Activated T-cell treated with anti-CD3 and anti-CD28 coated beads, Interleukin-2, amount 50 U/mL, for 48 hours (primary cell): ENCODE measurements at regions not wholly inside any gene's neighbourhood (a gene's known extent, or its start where the extent isn't known, plus 50 kb on each side); places are given as distances from the start of the nearest gene placed in this dataset.
A peak's percentile ranks its signal among the peaks of the same experiment; 100 is the strongest.
"Not testable (repeated sequence)": the region's sequence is repeated elsewhere in the genome, so short reads cannot be mapped to it uniquely, and the experiment has no call there.

Experiments
- DNase-seq, 2 experiments: peaks; one replicate each; pipeline ENCODE4 v3.0.0-alpha.2; 2020

DNA sequence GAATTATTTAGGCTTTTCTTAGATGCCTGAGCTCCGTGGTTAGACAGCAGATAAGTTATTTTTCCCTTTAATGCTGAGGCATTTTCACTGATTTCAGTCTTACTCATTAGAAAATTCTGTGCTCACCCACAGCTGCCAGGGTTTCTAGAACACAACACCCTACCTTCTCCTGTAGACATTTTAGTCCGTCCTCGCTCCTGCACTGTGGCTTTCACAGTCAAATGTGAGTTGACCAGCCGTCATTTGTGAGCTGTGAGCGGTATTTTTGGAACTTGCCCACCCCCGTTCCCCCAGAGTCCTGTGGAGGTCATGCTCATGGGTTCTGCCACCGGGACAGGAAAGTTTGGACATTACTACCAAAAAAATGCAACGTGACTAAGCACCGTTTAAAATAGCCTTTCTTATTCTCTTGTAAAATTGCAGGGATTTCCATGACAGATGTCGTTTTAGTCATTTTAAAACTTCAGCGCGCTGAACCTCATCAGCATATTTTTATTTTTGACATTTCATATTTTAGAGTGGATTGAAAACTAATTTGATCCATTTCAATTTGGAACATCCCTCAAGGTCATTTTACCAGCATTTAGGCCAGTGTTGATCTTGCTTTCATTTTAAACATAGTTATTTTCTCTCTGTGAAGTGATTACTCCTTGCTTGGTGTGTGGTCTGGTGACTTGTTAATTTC lies 249.6 kb upstream of the PLGLB2 start:
- peak; percentile 52 to 59 for DNase-seq

DNA sequence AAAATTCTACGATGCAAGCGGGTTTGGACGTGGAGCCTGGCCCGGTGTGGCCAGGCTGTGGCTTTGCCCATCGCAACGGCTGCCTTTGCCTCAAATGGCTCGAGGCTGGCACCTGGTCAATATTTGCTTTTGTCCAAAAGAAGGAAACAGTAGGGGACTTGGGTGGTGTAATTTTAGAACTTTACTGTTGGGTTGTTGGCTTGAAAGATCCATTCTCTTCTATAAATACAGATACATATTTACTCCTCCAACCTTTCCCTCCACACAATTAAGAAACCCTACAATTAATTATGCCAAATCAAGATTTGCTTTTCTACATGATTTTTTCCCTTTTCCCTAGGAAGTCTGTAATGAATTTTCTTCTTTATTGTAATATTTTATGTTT lies 249.0 kb upstream of the PLGLB2 start:
- not testable (repeated sequence) for DNase-seq

- DNase-seq = not testable (repeated sequence)
These were observed 248.0 kb upstream of the PLGLB2 start for GRCh38 chr2:87499860-87500259.

DNA sequence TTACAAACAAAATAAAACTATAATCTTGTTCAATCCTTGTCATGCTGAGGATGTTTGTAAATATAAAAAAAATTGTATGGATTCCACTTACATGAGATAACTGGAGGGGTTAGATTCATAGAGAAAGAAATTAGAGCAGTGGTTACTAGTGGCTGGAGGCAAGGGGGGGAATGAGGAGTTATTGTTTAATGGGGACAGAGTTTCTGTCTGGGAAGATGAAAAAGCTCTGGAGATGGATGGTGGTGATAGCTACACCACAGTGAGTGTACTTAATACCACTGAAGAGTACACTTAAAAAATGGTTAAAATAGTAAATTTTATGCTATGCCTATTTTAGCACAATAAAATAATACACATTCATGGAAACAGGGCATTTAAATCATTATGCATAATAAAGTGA lies 247.5 kb upstream of the PLGLB2 start:
- DNase-seq = not testable (repeated sequence)

DNA sequence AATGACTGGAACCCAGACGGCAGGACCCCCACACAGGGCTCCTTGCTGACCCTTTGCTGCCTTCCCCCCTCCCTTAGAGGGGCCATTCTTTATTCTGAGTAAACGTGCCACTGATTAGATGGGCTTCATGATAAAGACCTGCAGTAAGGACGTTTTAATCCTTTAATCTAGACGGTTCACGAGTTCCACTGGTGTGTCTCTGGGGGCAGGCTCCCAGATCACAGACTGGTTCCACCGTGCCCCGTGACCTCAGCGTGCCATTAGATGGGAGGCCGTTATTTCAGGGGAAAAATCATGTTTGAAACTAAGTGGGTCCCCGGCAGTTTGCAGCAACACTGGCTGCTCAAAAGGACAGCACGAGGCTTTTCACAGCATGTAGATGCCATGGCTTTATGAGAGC lies 246.9 kb upstream of the PLGLB2 start:
- peak in 1 of 2 experiments; percentile 27 for DNase-seq

- DNase-seq = not testable (repeated sequence)
These were observed 244.9 kb upstream of the PLGLB2 start for GRCh38 chr2:87502948-87503347.

DNA sequence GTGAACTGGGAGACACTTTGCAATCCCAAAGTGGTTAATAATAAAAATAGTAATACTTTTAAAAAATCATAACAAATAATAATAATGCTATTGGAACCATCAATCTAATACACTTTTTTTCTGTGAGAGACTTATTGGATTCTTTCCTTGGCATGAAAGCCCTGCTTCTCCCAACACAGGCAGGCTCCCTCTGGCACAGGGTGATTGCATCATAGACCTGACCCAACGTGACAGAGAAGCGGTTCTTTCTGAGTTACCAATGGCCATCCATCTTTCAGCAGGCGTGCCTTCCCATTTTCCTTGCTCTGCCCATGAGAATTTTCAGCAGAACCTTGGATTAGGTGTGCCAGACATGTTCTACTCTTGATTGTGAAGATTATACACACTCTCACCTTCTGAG lies 242.6 kb upstream of the PLGLB2 start:
- DNase-seq = not testable (repeated sequence)

GRCh38 chr2:87505909-87506308 lies 242.0 kb upstream of the PLGLB2 start:
- not testable (repeated sequence) for DNase-seq

DNA sequence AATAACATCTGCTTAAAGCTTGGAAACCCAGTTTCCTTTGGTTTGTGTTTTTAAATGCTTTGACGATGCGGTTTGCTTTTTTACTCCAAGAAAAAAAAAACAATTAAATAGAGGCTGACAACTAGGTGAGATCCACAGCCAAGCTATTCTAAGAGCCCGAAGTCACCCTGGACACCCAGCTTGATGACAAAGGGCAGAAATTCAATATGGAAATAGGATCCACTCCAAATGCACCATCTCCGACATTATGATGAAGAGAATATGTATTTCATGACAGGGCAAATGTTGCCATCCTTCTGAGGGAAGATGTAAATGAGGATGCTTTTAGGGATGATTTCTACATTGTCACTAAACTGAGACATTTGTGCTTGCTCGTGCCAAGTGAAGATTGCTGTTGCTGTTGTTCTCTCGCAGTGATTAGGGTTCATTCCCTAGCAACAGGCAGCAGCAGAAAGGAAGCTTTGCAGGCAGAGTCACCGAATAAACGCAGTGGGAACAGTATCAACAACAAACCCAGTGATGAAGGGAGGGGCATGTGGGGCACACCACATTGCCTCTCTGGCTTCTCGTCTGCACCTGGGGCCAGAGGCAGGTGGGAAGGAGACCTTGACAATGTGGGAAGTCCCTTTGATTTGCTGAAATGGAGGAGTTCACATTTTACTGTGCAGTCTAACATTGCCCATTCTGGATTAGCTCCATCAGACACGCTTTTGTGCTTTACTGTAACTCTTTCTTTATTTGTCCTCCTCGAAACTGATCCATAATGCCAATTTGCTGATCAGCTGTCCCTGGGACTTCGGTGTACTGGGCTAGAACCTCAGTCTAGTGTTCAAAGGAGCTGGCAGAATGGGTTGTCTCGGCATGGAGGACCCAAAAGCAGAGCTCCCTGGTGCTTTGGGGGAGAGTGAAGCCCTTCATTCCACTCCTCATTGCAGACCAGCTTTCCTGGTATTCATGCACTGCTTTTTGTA lies 240.2 kb upstream of the PLGLB2 start:
- not testable (repeated sequence) for DNase-seq

GRCh38 chr2:87511195-87511778 lies 236.6 kb upstream of the PLGLB2 start:
- DNase-seq = not testable (repeated sequence)

- DNase-seq = not testable (repeated sequence)
These were observed 234.9 kb upstream of the PLGLB2 start for GRCh38 chr2:87512864-87513530.

DNA sequence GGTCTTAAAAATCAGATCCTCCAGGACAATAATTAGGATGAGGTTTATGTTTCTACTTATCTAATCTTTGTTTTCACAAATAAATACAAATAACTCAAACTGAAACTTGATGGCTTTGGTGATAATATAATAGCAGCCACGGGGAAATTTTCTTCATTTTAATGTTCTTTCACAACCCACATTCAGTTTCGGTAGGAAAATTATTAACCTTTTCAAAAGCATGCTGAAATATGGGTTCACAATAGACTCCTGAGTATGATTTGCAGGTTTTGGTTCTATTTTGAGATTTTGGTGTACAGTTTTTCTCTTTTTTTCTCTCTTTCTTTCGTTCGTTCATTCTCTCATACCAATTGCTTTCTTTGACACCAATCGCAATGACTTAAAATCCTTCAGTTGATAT lies 233.9 kb upstream of the PLGLB2 start:
- DNase-seq = not testable (repeated sequence)

- not testable (repeated sequence) for DNase-seq
These were observed 233.4 kb upstream of the PLGLB2 start for GRCh38 chr2:87514515-87514914.

GRCh38 chr2:87515226-87515625 lies 232.7 kb upstream of the PLGLB2 start:
- DNase-seq = not testable (repeated sequence)

DNA sequence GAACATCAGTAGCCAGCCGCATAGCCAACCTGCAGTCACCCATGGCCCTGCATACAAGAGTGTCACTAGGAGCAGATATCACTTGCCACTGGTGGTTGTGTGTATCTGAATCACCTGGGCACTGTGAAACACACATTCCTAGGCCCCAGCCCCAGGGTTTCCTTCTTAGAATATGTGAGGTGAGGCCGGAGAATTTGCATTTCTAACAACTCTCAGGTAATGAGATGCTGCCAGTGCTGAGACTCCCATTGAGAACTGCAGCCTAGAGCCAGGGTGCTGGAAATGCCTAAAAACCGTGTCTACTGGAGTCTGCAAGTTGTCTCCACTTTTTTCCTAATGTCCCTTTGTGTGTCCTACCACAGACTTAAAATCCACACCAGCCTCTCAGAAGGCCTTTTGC lies 232.0 kb upstream of the PLGLB2 start:
- DNase-seq = not testable (repeated sequence)

- not testable (repeated sequence) for DNase-seq
These were observed 231.4 kb upstream of the PLGLB2 start for GRCh38 chr2:87516369-87516967.

- not testable (repeated sequence) for DNase-seq
These were observed 230.4 kb upstream of the PLGLB2 start for GRCh38 chr2:87517438-87517837.

GRCh38 chr2:87518066-87518465 lies 229.8 kb upstream of the PLGLB2 start:
- DNase-seq = not testable (repeated sequence)

DNA sequence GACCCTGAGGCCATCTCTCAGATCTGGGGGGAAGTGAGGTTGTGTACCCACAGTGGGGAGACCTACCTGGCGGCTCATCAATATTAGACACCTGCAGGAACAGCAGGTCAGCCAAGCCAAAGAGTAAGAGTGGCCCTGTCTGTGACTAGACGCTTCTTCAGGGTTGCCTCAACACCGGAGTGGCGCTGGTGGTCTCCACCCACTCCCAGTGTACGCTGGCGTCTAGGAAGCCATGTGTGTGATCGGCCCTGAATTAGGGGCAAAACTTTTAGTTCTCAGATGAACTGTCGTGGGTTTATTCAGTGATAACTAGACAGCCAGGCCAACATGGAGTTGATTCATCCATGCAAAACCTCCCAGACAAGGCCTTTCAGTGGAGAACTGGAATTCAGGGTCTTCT lies 229.3 kb upstream of the PLGLB2 start:
- not testable (repeated sequence) for DNase-seq

- DNase-seq = not testable (repeated sequence)
These were observed 228.5 kb upstream of the PLGLB2 start for GRCh38 chr2:87519158-87520011.

- DNase-seq = peak; percentile 43 to 55
These were observed 226.8 kb upstream of the PLGLB2 start for GRCh38 chr2:87521057-87521456.
